GM19324 (cell line): ENCODE measurements at regions not wholly inside any gene's neighbourhood (a gene's known extent, or its start where the extent isn't known, plus 50 kb on each side); places are given as distances from the start of the nearest gene placed in this dataset.

Source experiments
- ATAC-seq: cut with Tn5 transposase; IDR thresholded peaks from one replicate; pipeline ENCODE4 v1.9.1; 2021; ENCODE audit warnings: mild to moderate bottlenecking, moderate library complexity; ENCODE audit not compliant: unreplicated experiment, low FRiP score

DNA sequence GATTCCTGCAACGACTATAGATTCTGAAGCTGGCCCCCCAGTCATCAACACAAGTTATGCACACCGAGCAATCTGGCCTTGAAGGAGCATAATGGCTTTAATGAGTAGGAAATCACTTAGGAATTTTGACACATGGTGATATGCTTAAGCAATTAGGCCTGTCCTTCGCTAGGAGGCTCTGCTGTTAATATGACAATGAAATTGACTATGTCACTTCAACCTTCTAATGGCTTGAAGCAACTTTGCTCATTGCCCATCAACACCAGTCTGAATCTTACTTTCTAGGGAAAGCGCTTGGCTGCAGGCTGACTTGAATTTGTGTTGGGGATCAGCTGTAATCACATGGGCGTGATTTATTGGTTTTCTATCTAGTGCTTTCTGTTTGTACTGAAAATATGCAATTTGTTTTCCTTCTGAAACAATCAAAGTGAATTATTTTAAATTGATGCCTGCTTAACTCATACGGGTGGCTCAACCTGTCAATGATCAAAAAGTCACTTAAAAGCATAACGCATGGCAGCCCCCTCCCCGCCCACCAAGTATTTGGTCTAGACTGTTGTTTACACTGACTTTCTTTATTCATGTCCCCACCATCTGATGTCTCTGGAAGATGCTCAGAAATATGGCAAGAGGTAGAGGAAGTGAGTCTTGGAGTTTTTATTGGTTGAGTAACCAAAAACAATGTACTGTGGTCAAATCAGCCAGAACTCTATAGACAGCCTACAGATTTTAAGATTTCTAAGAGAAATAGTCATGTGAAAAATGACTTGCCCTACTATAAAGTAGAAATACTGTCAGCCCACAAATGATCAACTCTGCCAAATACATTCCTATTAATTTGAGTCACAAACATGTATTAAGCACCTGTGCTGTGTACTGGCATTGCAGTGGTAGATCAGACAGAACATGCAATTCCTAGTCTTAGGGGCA is 344.9 kb downstream of the RBM43 start:
- no peak for ATAC-seq

- ATAC-seq = no peak
Observed at GRCh38 chr2:150911766-150912280, 349.8 kb downstream of the RBM43 start.

GRCh38 chr2:150909613-150910012 is 352.1 kb downstream of the RBM43 start:
- peak; percentile 20 for ATAC-seq

DNA sequence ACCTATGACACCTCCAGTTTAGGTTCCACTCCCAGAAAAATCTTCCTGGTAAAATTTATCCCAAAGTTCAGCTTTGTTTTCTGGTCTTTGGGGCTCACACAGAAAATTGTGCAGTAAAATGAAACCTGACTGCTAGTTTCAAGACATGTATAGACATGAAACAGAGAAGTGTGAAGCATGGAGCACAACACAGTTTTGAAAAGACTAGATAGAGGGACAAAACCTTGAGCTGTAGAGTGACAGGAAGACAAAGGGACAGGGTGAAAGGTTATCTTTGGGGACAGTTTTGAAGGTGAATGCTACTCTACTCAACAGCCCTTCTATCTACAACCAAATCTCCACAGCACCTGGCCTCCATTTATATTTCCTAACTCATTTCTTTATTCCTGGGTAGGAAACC is 352.6 kb downstream of the RBM43 start:
- ATAC-seq = peak; percentile 81

DNA sequence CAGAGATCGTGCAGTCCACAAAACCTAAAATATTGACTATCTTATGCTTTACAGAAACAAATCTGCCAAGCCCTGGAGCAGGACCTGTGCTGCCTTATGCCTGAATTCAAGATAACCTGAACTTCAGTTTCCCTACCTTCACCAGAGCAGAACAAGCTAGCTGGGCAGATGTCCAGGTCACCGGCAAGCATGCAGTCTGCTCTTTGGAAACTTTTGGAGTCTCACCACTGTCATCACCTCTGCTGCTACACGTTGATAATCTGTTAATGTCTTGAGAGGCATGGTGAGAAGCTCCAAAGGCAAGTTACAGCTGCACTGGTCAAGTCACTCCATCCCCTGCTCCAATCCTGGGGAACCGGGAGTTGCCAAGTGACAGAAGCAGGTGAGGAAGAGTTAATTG is 354.2 kb downstream of the RBM43 start:
- ATAC-seq = no peak

- ATAC-seq = no peak
Observed at GRCh38 chr2:150903461-150903860, 358.2 kb downstream of the RBM43 start.

- no peak for ATAC-seq
Observed at GRCh38 chr2:150903055-150903454, 358.6 kb downstream of the RBM43 start.

GRCh38 chr2:150900913-150901312 is 360.8 kb downstream of the RBM43 start:
- ATAC-seq = no peak

DNA sequence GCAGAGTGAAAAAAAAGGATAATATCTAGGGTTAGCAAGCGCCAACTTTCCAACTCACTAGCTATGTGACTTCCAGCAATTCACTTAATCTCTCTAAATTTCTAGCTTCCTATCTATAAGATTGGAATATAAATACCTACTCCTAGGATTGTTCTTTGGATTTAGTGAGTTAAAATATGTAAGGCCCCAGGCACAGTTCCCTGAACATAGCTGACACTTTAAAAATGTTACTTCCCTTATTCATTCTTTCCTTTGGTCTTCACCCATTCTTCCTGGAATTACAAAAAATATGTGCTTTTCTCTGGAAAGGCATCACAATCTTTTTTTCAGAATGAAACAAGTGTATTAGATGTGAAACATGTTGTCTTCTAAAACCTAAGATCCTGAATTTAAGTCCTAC is 365.7 kb downstream of the RBM43 start:
- no peak for ATAC-seq

- ATAC-seq = no peak
Observed at GRCh38 chr2:150889141-150889540, 372.5 kb downstream of the RBM43 start.

GRCh38 chr2:150888337-150888736 is 373.3 kb downstream of the RBM43 start:
- ATAC-seq = no peak

GRCh38 chr2:150887926-150888325 is 373.7 kb downstream of the RBM43 start:
- ATAC-seq = no peak

DNA sequence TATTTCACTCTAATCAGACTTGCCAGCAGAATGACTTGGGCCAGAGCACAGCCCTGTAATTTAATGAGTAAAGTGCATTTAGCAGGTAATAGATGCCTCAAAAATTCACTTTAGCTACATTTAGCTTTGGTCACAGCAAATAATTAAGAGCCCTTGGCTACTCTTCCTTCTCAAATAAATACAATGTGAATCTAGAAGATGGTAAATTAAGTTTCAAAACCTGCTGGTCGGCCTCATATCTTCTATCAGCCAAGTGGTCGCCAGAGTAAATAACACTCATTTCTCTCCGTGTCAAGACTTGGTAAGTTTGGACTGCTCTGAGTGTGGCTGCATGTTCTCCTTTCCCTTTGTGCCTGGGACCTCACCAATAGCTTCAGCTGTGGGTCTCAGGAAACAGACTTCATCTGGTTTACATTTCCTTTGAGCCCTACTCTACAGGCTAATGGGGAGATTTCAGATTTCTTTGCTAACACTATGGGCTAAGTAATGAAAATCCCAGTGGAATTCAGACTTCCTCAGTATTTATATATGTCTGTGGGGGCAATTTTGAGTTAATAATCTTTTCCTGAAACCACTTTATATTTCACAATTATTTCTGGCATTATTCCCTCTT is 375.8 kb downstream of the RBM43 start:
- no peak for ATAC-seq

DNA sequence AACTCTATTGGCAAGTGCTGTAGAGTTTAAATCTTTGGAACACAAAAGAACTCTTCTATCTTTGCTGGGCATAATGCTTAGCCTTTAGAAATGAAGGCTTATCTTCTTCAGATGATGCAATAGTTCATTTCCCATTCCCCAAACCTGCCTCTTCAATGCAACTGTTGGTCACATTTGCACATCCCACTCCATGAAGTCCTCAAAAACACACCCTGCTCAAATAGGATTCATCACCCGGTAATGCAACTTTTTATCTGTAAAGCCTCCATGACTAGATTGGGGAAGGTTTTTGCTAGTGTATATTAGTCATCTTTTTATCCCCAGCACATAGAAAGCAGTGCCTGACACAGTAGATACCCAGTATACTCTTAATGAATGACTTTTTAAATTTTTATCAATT is 376.4 kb downstream of the RBM43 start:
- ATAC-seq = no peak

DNA sequence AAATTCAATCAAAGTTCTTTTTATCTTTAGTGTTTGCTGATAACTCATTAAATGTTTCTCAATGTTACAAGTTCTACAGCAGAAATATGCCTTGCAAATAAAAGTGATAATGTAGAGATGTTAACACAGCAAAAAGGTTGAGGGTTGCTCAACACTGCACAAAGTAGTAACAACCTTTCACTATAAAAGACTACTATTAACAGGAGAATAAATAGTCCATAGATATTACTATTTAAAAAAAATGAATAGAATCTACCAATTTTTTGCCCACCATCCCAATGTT is 378.1 kb downstream of the RBM43 start:
- no peak for ATAC-seq

- no peak for ATAC-seq
Observed at GRCh38 chr2:150882751-150883612, 378.7 kb downstream of the RBM43 start.

- no peak for ATAC-seq
Observed at GRCh38 chr2:150880986-150881385, 380.7 kb downstream of the RBM43 start.

- ATAC-seq = no peak
Observed at GRCh38 chr2:150878356-150878755, 383.3 kb downstream of the RBM43 start.

GRCh38 chr2:150876251-150876950 is 385.3 kb downstream of the RBM43 start:
- no peak for ATAC-seq

DNA sequence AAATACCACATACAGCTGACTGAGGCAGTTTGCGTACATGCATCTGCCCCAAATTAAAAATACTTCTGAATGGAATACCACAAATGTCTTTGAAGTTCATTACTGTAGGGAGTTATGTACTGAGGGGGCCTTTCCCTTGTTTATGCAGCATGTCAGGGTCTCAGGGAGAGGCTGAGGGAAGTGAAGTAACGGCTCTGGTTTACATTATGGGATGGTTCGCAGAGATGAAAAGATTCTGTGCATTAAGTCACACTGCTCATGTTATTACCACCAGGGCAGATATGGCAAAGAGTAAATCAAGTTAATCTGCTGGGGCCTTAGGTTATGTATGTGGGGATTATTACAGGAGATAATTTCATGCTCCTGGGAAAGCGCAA is 385.9 kb upstream of the RND3 start:
- ATAC-seq = no peak
